Chondrocyte (in vitro differentiated cells): ENCODE measurements at regions not wholly inside any gene's neighbourhood (a gene's known extent, or its start where the extent isn't known, plus 50 kb on each side); places are given as distances from the start of the nearest gene placed in this dataset.

ENCODE experiments used
- DNase-seq: peaks from one replicate; pipeline ENCODE4 v3.0.0; 2021; ENCODE audit warnings: mixed read lengths, low spot score
- H3K27ac Mint-ChIP-seq: one replicate; pipeline ENCODE4 v1.8.0; 2021; ENCODE audit warnings: mild to moderate bottlenecking, moderate library complexity, mixed read lengths; ENCODE audit not compliant: unreplicated experiment
- H3K27me3 Mint-ChIP-seq: 2 replicates; pipeline ENCODE4 v1.8.0; 2021; ENCODE audit warnings: low read depth, mixed read lengths
- H3K36me3 Mint-ChIP-seq: 2 replicates; pipeline ENCODE4 v1.8.0; 2021; ENCODE audit warnings: low read depth, mixed read lengths
- H3K4me1 Mint-ChIP-seq: 2 replicates; pipeline ENCODE4 v1.8.0; 2021; ENCODE audit warnings: low read depth, mild to moderate bottlenecking, mixed read lengths
- H3K4me3 Mint-ChIP-seq: one replicate; pipeline ENCODE4 v1.8.0; 2021; ENCODE audit warnings: mild to moderate bottlenecking, moderate library complexity, mixed read lengths; ENCODE audit not compliant: unreplicated experiment
- H3K9me3 Mint-ChIP-seq: 2 replicates; pipeline ENCODE4 v1.8.0; 2021; ENCODE audit warnings: low read depth, mixed read lengths
- CTCF ChIP-seq: fragments of 200-600 bp; sonication (generic); IDR thresholded peaks from 2 replicates; pipeline ENCODE4 v1.5.0; 2021; ENCODE audit warnings: antibody characterized with exemption, mild to moderate bottlenecking, moderate library complexity

GRCh38 chr1:232560940-232561339 lies 69.0 kb downstream of the SIPA1L2 start:
- Mint-ChIP-seq H3K4me1 (peaks cover 38% of the 10 kb centered on the region), H3K27ac (no peak overlapping the region), H3K4me3 (no peak overlapping the region), H3K9me3 (no peaks in the 10 kb centered on the region), H3K27me3 (no peaks in the 10 kb centered on the region), H3K36me3 (no peaks in the 10 kb centered on the region)
- no peak for DNase-seq
- TF ChIP-seq CTCF = no peak

GRCh38 chr1:232558954-232559353 lies 71.0 kb downstream of the SIPA1L2 start:
- Mint-ChIP-seq H3K27ac (peak overlapping the region; percentile 34), H3K9me3 (no peaks in the 10 kb centered on the region), H3K4me1 (peaks cover 54% of the 10 kb centered on the region), H3K27me3 (no peaks in the 10 kb centered on the region), H3K36me3 (no peaks in the 10 kb centered on the region), H3K4me3 (no peak overlapping the region)
- DNase-seq = no peak
- TF ChIP-seq CTCF = no peak

GRCh38 chr1:232557502-232558191 lies 72.3 kb downstream of the SIPA1L2 start:
- no peak overlapping the region for H3K4me3 Mint-ChIP-seq
- peaks cover 62% of the 10 kb centered on the region for H3K4me1 Mint-ChIP-seq
- H3K9me3 Mint-ChIP-seq = no peaks in the 10 kb centered on the region
- TF ChIP-seq CTCF = no peak
- H3K36me3 Mint-ChIP-seq = no peaks in the 10 kb centered on the region
- H3K27me3 Mint-ChIP-seq = no peaks in the 10 kb centered on the region
- H3K27ac Mint-ChIP-seq = no peak overlapping the region
- DNase-seq = no peak

GRCh38 chr1:232557096-232557495 lies 72.8 kb downstream of the SIPA1L2 start:
- no peak for TF ChIP-seq CTCF
- no peaks in the 10 kb centered on the region for H3K36me3 Mint-ChIP-seq
- H3K4me3 Mint-ChIP-seq = no peak overlapping the region
- no peaks in the 10 kb centered on the region for H3K9me3 Mint-ChIP-seq
- H3K4me1 Mint-ChIP-seq = peaks cover 60% of the 10 kb centered on the region
- no peaks in the 10 kb centered on the region for H3K27me3 Mint-ChIP-seq
- H3K27ac Mint-ChIP-seq = no peak overlapping the region
- DNase-seq = no peak

- Mint-ChIP-seq H3K27ac (peak overlapping the region; percentile 29), H3K4me3 (no peak overlapping the region), H3K9me3 (no peaks in the 10 kb centered on the region), H3K4me1 (peaks cover 59% of the 10 kb centered on the region), H3K27me3 (no peaks in the 10 kb centered on the region), H3K36me3 (no peaks in the 10 kb centered on the region)
- no peak for TF ChIP-seq CTCF
- DNase-seq = no peak
Measured at GRCh38 chr1:232556351-232556750, 73.6 kb downstream of the SIPA1L2 start.
